ENCODE measurements at regions not wholly inside any gene's neighbourhood (a gene's known extent, or its start where the extent isn't known, plus 50 kb on each side); places are given as distances from the start of the nearest gene placed in this dataset.

DNA sequence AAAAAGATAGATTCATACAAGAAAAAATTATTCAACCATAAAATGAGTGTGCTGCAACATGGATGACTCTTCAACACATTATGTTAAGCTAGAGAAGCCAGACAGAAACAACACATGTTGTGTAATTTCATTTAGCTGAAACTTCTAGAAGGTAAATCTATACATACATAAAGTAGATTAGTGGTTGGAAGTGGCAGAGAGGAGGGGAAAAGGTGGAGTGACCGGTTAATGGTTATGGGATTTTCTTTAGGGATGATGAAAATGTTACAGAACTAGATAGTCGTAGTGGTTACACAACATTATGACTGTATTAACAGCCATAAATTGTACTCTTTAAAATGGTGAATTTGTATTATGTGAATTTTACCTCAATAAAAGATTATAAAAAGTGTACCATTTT, 304.1 kb upstream of the SLC35B3 start (continued):
- TF ChIP-seq, protein P1, sequence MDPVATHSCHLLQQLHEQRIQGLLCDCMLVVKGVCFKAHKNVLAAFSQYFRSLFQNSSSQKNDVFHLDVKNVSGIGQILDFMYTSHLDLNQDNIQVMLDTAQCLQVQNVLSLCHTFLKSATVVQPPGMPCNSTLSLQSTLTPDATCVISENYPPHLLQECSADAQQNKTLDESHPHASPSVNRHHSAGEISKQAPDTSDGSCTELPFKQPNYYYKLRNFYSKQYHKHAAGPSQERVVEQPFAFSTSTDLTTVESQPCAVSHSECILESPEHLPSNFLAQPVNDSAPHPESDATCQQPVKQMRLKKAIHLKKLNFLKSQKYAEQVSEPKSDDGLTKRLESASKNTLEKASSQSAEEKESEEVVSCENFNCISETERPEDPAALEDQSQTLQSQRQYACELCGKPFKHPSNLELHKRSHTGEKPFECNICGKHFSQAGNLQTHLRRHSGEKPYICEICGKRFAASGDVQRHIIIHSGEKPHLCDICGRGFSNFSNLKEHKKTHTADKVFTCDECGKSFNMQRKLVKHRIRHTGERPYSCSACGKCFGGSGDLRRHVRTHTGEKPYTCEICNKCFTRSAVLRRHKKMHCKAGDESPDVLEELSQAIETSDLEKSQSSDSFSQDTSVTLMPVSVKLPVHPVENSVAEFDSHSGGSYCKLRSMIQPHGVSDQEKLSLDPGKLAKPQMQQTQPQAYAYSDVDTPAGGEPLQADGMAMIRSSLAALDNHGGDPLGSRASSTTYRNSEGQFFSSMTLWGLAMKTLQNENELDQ (CRISPR knock-in tag; IDR thresholded peaks at IDR 0.05; ENCODE audit: borderline replicate concordance), result no peak
- no peak for TF ChIP-seq RFX5 (IDR thresholded peaks at IDR 0.05; ENCODE audit: low read depth, low read length)
- TF ChIP-seq, protein P2, sequence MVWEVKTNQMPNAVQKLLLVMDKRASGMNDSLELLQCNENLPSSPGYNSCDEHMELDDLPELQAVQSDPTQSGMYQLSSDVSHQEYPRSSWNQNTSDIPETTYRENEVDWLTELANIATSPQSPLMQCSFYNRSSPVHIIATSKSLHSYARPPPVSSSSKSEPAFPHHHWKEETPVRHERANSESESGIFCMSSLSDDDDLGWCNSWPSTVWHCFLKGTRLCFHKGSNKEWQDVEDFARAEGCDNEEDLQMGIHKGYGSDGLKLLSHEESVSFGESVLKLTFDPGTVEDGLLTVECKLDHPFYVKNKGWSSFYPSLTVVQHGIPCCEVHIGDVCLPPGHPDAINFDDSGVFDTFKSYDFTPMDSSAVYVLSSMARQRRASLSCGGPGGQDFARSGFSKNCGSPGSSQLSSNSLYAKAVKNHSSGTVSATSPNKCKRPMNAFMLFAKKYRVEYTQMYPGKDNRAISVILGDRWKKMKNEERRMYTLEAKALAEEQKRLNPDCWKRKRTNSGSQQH (CRISPR knock-in tag; IDR thresholded peaks at IDR 0.05; ENCODE audit: low read depth), result no peak

DNA sequence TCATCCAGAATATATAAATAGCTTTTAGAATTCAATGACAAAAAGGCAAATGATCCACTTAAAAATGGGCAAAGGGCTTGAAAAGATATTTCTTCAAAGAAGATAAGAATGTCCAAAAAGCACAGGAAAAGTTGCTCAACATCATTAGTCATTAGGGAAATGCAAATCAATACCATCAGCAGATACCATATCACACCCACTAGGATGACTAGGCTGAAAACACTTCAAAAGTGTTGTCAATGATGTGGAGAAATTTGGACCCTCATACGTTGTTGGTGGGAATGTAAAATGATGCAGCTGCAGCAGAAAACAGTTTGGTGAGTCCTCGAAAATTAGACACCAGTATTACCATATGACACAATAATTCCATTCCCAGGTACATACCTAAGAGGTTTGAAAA, 303.6 kb upstream of the SLC35B3 start:
- Histone ChIP-seq H3K36me3 (replicated peaks in 1 of 2; ENCODE audit: control insufficient read depth in 1 of 2, insufficient read depth in 2 of 2, low read length in 2 of 2) (no peaks in the 10 kb centered on the region), H3K4me1 (ENCODE audit: insufficient read depth, low read length) (no peaks in the 10 kb centered on the region), H3K27me3 (ENCODE audit: control insufficient read depth in 1 of 2, insufficient read depth in 2 of 2, low read length in 2 of 2) (no peaks in the 10 kb centered on the region), H2AFZ (ENCODE audit: low read length) (no peak overlapping the region), H4K20me1 (ENCODE audit: insufficient read depth, low read length) (no peaks in the 10 kb centered on the region), H3K27ac (ENCODE audit: extremely low read length, insufficient read depth, low read length) (no peak overlapping the region), H3K4me2 (ENCODE audit: low read depth, low read length) (no peak overlapping the region), H3K9me3 (ENCODE audit: low read length) (peaks cover 8% of the 10 kb centered on the region; the same call in 1 of the 2 replicates), H3K9ac (ENCODE audit: insufficient read depth, low read depth, low read length) (no peak overlapping the region), H3K4me3 (replicated peaks in 1 of 3; ENCODE audit: insufficient read depth in 1 of 3, low read depth in 2 of 3, low read length in 3 of 3) (no peak overlapping the region), H3K79me2 (ENCODE audit: insufficient read depth, low read length) (no peaks in the 10 kb centered on the region)
- no TSS peak for BruUV-seq (replicated peaks)
- ATAC-seq (no peak), FAIRE-seq (no peak), DNase-seq (ENCODE audit: low spot score) (no peak)
- intact Hi-C loops (cut with micrococcal nuclease; ENCODE audit: unreplicated experiment), result no loop called here
- WGBS (ENCODE audit: low lambda C conversion rate), result 2% methylated on average over 2 of the region's 2 CpGs
- in situ Hi-C loops (cut with HindIII; ENCODE audit: extremely low pct_ligation_motif_present, low pct_unique_long_range_greater_than_20kb), result no loop called here
- TF ChIP-seq SYNCRIP (IDR thresholded peaks at IDR 0.05; ENCODE audit: insufficient read depth, low read depth, low read length) (no peak), ZNF510 (CRISPR knock-in tag; IDR thresholded peaks at IDR 0.05; ENCODE audit: low read depth) (no peak), ZFP82 (CRISPR knock-in tag; IDR thresholded peaks at IDR 0.05; ENCODE audit: borderline replicate concordance) (no peak), ZBTB8A (CRISPR knock-in tag; IDR thresholded peaks at IDR 0.05; ENCODE audit: borderline replicate concordance, low read depth) (no peak), ATF7-NPFF (CRISPR knock-in tag; IDR thresholded peaks at IDR 0.05; ENCODE audit: low read depth) (no peak), RARG (CRISPR knock-in tag; IDR thresholded peaks at IDR 0.05; ENCODE audit: low read depth) (no peak), SNRNP70 (IDR thresholded peaks at IDR 0.05; ENCODE audit: low read depth, low read length) (no peak), SPEN (CRISPR knock-in tag; IDR thresholded peaks at IDR 0.05; ENCODE audit: low read depth) (no peak), ZNF577 (CRISPR knock-in tag; IDR thresholded peaks at IDR 0.05; ENCODE audit: borderline replicate concordance, low read depth) (no peak), MYC (CRISPR knock-in tag; IDR thresholded peaks at IDR 0.05; ENCODE audit: borderline replicate concordance) (no peak)
- TF ChIP-seq, protein P3, sequence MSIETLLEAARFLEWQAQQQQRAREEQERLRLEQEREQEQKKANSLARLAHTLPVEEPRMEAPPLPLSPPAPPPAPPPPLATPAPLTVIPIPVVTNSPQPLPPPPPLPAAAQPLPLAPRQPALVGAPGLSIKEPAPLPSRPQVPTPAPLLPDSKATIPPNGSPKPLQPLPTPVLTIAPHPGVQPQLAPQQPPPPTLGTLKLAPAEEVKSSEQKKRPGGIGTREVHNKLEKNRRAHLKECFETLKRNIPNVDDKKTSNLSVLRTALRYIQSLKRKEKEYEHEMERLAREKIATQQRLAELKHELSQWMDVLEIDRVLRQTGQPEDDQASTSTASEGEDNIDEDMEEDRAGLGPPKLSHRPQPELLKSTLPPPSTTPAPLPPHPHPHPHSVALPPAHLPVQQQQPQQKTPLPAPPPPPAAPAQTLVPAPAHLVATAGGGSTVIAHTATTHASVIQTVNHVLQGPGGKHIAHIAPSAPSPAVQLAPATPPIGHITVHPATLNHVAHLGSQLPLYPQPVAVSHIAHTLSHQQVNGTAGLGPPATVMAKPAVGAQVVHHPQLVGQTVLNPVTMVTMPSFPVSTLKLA (IDR thresholded peaks at IDR 0.05), result no peak
- TF ChIP-seq, protein P4, sequence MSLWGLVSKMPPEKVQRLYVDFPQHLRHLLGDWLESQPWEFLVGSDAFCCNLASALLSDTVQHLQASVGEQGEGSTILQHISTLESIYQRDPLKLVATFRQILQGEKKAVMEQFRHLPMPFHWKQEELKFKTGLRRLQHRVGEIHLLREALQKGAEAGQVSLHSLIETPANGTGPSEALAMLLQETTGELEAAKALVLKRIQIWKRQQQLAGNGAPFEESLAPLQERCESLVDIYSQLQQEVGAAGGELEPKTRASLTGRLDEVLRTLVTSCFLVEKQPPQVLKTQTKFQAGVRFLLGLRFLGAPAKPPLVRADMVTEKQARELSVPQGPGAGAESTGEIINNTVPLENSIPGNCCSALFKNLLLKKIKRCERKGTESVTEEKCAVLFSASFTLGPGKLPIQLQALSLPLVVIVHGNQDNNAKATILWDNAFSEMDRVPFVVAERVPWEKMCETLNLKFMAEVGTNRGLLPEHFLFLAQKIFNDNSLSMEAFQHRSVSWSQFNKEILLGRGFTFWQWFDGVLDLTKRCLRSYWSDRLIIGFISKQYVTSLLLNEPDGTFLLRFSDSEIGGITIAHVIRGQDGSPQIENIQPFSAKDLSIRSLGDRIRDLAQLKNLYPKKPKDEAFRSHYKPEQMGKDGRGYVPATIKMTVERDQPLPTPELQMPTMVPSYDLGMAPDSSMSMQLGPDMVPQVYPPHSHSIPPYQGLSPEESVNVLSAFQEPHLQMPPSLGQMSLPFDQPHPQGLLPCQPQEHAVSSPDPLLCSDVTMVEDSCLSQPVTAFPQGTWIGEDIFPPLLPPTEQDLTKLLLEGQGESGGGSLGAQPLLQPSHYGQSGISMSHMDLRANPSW (CRISPR knock-in tag; IDR thresholded peaks at IDR 0.05; ENCODE audit: borderline replicate concordance), result no peak
- ChIA-PET POLR2A (no interaction called here), CTCF (ENCODE audit: low intra/inter-chr PET ratio, low total read pairs) (no interaction called here)

Data from HepG2 (cell line).